GF-D8 (cell line): ENCODE measurements at regions not wholly inside any gene's neighbourhood (a gene's known extent, or its start where the extent isn't known, plus 50 kb on each side); places are given as distances from the start of the nearest gene placed in this dataset.
"Not testable (repeated sequence)": the region's sequence is repeated elsewhere in the genome, so short reads cannot be mapped to it uniquely, and the experiment has no call there.

Source experiments
- DNase-seq: peaks from one replicate; lab custom pipeline; 2025; lab: John Stamatoyannopoulos, UW

DNA sequence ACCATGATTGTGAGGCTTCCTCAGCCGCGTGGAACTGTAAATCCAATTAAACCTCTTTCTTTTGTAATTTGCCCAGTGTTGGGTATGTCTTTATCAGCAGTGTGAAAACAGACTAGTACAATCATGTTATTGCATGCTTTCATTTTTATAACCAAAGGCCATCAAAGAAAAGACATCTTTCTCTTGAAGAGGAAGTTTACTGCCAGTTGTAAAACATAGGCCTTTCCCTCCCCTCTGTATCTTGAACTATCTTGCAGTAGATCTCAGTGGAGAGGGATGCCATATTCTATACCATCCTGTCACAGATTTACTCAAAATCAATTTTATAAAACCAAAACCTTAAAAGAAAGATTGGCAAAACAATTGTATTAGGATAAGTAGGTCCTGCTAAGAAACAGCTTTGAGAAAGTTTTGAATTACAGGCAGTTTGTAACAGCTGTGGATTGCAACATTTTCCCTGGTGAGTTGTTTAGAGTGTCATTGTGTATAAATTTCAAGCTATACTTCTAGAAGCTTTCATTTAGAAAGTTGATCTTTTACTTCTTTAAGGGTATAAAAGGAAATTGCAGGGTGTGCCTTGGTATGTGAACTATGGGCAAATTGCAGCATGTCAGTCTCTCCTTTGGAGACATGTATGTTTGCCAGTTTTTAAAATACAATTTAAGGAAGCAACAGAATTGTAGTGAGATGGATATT is 128.0 kb downstream of the ATP23 start:
- no peak for DNase-seq

- DNase-seq = no peak
These were observed 130.6 kb downstream of the ATP23 start for GRCh38 chr12:58071994-58072393.

GRCh38 chr12:58074259-58074658 is 132.9 kb downstream of the ATP23 start:
- no peak for DNase-seq

- no peak for DNase-seq
These were observed 138.4 kb downstream of the ATP23 start for GRCh38 chr12:58079806-58080205.

GRCh38 chr12:58081488-58081887 is 140.1 kb downstream of the ATP23 start:
- DNase-seq = no peak

- DNase-seq = no peak
These were observed 141.6 kb downstream of the ATP23 start for GRCh38 chr12:58082996-58083395.

GRCh38 chr12:58086006-58086405 is 144.6 kb downstream of the ATP23 start:
- no peak for DNase-seq

GRCh38 chr12:58086930-58087329 is 145.6 kb downstream of the ATP23 start:
- no peak for DNase-seq

GRCh38 chr12:58087423-58088127 is 146.2 kb downstream of the ATP23 start:
- no peak for DNase-seq

- no peak for DNase-seq
These were observed 148.2 kb downstream of the ATP23 start for GRCh38 chr12:58089588-58089987.

GRCh38 chr12:58090685-58091084 is 149.3 kb downstream of the ATP23 start:
- no peak for DNase-seq

DNA sequence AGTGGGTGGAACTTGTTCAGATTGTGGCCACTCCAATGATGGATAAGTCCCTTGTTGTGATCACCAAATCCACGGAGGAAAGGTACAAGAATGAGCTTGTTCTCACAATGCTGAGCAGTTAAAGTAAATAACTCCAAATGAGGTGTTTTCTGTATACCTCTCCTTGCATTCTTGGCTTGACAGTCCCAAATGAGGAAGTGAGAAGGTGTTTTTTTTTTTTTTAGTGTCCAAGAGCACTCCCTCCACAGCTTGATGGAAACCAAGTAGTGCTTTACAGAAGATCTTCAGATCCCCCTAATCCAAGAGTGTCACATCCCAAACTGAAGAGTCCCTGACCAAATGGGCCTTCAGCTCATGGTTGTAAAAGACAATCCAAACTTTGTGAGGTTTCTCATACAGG is 153.6 kb downstream of the ATP23 start:
- DNase-seq = no peak

- no peak for DNase-seq
These were observed 156.4 kb downstream of the ATP23 start for GRCh38 chr12:58097741-58098140.

- no peak for DNase-seq
These were observed 158.1 kb downstream of the ATP23 start for GRCh38 chr12:58099476-58099875.

- DNase-seq = no peak
These were observed 163.0 kb downstream of the ATP23 start for GRCh38 chr12:58104351-58104755.

GRCh38 chr12:58105225-58106119 is 164.1 kb downstream of the ATP23 start:
- no peak for DNase-seq

DNA sequence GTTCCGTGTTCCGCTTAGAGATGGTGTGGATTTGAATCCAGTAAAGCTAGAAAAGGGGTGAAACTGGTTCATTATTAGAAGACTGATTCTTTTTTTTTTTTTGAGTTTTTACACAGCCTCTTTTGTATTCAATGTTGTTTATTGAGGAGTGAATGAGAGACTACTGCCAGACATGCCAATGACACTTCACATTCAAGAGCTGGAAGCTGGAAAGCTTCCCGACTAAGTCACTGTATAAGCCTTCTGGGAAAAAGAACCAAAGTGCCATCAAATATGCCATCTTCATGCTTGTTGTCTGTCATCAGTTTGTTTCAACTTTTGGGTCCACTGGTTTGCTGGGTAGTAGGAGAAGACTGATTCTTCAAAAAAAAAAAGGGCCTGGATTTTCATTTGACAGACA is 164.8 kb downstream of the ATP23 start:
- DNase-seq = no peak

- no peak for DNase-seq
These were observed 175.8 kb downstream of the ATP23 start for GRCh38 chr12:58117201-58117600.

DNA sequence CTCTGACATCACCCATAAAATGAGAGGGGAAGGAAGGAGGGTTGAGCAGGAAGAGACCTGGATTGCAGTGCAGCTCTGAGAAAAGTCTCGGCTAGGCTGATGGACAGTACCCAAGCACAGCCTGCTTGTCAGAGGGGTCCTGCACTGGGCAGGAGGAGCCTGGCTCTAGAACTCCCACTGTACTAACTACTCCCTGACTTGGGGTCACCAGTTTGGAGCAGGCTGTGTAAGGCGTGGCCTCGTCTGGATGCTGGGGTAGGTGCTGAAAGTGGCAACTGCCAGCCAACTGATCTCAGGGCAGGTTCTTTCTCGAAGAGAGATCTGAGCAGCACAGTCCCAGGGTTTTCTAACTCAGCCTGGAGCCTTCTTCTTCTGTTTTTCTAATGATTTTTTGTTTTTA is 176.3 kb downstream of the ATP23 start:
- no peak for DNase-seq

GRCh38 chr12:58125761-58126160 is 184.4 kb downstream of the ATP23 start:
- not testable (repeated sequence) for DNase-seq

DNA sequence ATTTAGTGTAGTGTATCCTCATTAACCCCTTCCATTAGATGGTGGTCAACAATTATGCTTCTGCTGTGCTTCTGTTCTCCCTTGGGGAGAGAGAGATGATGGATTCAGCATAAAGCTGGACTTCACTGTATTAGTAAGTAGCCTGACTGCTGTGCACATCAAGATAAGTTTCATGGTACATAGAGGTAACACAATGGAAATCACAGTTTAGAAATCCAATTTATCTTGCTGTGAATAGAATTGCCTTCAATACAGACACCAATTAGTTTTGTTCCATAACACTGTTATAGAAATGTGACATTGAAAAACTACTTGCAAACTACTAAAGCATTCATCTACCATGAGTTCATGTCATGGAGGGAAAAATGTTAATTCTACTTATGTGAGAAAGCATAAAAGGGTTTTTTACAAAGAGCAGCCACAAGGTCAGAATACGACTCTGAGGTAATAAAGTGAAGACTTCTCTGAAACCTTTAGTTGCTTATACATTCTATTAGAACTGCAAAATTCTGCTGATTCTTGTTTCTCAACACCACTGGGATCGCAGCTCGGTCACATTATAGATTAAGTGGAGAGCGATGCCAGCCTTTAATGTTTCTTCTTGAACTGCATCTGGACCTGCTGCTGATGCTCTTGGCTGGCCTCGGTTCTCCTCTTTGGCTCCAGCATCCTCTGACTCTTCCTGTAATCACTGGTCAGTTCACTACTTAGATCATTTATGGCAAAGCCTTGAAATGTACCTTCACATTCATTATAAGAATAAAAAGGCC is 190.8 kb downstream of the ATP23 start:
- DNase-seq = no peak

GRCh38 chr12:58138424-58138823 is 197.1 kb downstream of the ATP23 start:
- no peak for DNase-seq
